ENCODE measurements at regions not wholly inside any gene's neighbourhood (a gene's known extent, or its start where the extent isn't known, plus 50 kb on each side); places are given as distances from the start of the nearest gene placed in this dataset.

DNA sequence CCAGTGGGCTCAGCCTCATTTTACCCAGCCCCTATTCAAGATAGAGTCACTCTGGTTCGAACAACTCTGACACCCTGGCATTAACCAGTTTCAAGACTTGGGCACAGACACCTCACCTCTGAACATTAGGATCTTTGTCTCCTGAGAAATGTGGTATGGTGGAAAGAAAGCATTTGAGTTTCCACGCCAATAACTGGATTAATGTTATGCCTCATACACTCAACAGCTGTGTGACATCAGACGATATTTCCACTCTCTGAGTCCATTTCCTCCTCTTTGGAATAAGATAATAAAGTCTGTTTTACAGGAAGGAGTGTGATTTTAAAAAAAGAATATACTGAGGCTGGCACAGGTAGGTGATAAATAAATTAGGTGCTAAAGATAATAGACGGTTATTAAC, 121.3 kb upstream of the CHL1 start:
- no peak overlapping the region for H3K4me2 ChIP-seq (ENCODE audit: insufficient read depth, low read length)
- ChIA-PET CTCF (ENCODE audit: low intra/inter-chr PET ratio) (no interaction called here), POLR2A (no interaction called here)
- BruUV-seq (replicated peaks) = no TSS peak
- no peaks in the 10 kb centered on the region for H3K79me2 ChIP-seq (ENCODE audit: control insufficient read depth, insufficient read depth, low read length)
- WGBS (ENCODE audit: insufficient coverage, low coverage, missing lambda C conversion rate) = 0% methylated on average over 4 of the region's 4 CpGs
- H4K20me1 ChIP-seq (replicated peaks; ENCODE audit: control insufficient read depth, insufficient read depth, low read length) = no peaks in the 10 kb centered on the region
- no peak overlapping the region for H2AFZ ChIP-seq (ENCODE audit: low read depth, low read length)
- H3K9me3 ChIP-seq (replicated peaks; ENCODE audit: control insufficient read depth, insufficient read depth, low read depth, low read length) = no peaks in the 10 kb centered on the region; the same call in 1 of the 2 replicates
- no peaks in the 10 kb centered on the region for H3K27me3 ChIP-seq (ENCODE audit: control insufficient read depth in 2 of 2, insufficient read depth in 2 of 2, low read length in 2 of 2)
- no peak overlapping the region for H3K27ac ChIP-seq (ENCODE audit: extremely low read depth, low read depth, low read length)
- H3K9ac ChIP-seq (ENCODE audit: insufficient read depth in 1 of 2, low read depth in 2 of 2, low read length in 2 of 2) = no peak overlapping the region
- DNase-seq (ENCODE audit: extremely low read depth in 1 of 4, low spot score in 3 of 4) = no peak
- no peak for FAIRE-seq
- no peak for TF ChIP-seq KAT8 (IDR thresholded peaks at IDR 0.05; ENCODE audit: low read depth)
- no peak for TF ChIP-seq PCBP1 (IDR thresholded peaks at IDR 0.05; ENCODE audit: low read depth, low read length, poor library complexity, severe bottlenecking)
- TF ChIP-seq ZFP30 (CRISPR knock-in tag; IDR thresholded peaks at IDR 0.05; ENCODE audit: borderline replicate concordance) = no peak
- no peak for TF ChIP-seq SRSF1 (IDR thresholded peaks at IDR 0.05; ENCODE audit: low read depth, low read length)
- TF ChIP-seq, protein P1, sequence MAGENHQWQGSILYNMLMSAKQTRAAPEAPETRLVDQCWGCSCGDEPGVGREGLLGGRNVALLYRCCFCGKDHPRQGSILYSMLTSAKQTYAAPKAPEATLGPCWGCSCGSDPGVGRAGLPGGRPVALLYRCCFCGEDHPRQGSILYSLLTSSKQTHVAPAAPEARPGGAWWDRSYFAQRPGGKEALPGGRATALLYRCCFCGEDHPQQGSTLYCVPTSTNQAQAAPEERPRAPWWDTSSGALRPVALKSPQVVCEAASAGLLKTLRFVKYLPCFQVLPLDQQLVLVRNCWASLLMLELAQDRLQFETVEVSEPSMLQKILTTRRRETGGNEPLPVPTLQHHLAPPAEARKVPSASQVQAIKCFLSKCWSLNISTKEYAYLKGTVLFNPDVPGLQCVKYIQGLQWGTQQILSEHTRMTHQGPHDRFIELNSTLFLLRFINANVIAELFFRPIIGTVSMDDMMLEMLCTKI (IDR thresholded peaks at IDR 0.05; ENCODE audit: partially characterized antibody) = no peak
- no peak for TF ChIP-seq HCFC1 (IDR thresholded peaks at IDR 0.05; ENCODE audit: low read depth, low read length)
- TF ChIP-seq SETDB1 (IDR thresholded peaks at IDR 0.05; ENCODE audit: low read length) = no peak
- no peak for TF ChIP-seq TGIF2 (CRISPR knock-in tag; IDR thresholded peaks at IDR 0.05)
- no peak for TF ChIP-seq EGR1 (conservative IDR thresholded peaks at IDR 0.05)
- no peak for TF ChIP-seq PTRF (tag; IDR thresholded peaks at IDR 0.05)
- no peak for TF ChIP-seq NELFE (IDR thresholded peaks at IDR 0.05; ENCODE audit: insufficient read depth, insufficient read length)
- TF ChIP-seq ZNF76 (CRISPR knock-in tag; IDR thresholded peaks at IDR 0.05; ENCODE audit: borderline replicate concordance) = no peak
- no peak for TF ChIP-seq HDAC8 (tag; IDR thresholded peaks at IDR 0.05)
- no peak for TF ChIP-seq POLR2H (tag; IDR thresholded peaks at IDR 0.05; ENCODE audit: low read depth)
- no peak for TF ChIP-seq HNRNPUL1 (IDR thresholded peaks at IDR 0.05; ENCODE audit: low read length)
- no peak for TF ChIP-seq NFE2L1 (tag; IDR thresholded peaks at IDR 0.05; ENCODE audit: borderline replicate concordance, low read depth)
- TF ChIP-seq, protein P2, sequence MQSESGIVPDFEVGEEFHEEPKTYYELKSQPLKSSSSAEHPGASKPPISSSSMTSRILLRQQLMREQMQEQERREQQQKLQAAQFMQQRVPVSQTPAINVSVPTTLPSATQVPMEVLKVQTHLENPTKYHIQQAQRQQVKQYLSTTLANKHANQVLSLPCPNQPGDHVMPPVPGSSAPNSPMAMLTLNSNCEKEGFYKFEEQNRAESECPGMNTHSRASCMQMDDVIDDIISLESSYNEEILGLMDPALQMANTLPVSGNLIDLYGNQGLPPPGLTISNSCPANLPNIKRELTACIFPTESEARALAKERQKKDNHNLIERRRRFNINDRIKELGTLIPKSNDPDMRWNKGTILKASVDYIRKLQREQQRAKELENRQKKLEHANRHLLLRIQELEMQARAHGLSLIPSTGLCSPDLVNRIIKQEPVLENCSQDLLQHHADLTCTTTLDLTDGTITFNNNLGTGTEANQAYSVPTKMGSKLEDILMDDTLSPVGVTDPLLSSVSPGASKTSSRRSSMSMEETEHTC (IDR thresholded peaks at IDR 0.05) = no peak
- H3K4me3 ChIP-seq = no peak overlapping the region
- in situ Hi-C loops (cut with MboI) = no loop called here
- no peaks in the 10 kb centered on the region for H3K9me1 ChIP-seq (ENCODE audit: control insufficient read depth, insufficient read depth, low read length)
- intact Hi-C loops (cut with micrococcal nuclease) = no loop called here
- ATAC-seq = no peak
- no peaks in the 10 kb centered on the region for H3K36me3 ChIP-seq (ENCODE audit: control insufficient read depth, insufficient read depth, low read length)
- no peaks in the 10 kb centered on the region for H3K4me1 ChIP-seq (replicated peaks in 1 of 2; ENCODE audit: control insufficient read depth in 2 of 2, insufficient read depth in 2 of 2, low read length in 2 of 2)

Data from K562 (cell line).